ENCODE measurements at regions not wholly inside any gene's neighbourhood (a gene's known extent, or its start where the extent isn't known, plus 50 kb on each side); places are given as distances from the start of the nearest gene placed in this dataset.

DNA sequence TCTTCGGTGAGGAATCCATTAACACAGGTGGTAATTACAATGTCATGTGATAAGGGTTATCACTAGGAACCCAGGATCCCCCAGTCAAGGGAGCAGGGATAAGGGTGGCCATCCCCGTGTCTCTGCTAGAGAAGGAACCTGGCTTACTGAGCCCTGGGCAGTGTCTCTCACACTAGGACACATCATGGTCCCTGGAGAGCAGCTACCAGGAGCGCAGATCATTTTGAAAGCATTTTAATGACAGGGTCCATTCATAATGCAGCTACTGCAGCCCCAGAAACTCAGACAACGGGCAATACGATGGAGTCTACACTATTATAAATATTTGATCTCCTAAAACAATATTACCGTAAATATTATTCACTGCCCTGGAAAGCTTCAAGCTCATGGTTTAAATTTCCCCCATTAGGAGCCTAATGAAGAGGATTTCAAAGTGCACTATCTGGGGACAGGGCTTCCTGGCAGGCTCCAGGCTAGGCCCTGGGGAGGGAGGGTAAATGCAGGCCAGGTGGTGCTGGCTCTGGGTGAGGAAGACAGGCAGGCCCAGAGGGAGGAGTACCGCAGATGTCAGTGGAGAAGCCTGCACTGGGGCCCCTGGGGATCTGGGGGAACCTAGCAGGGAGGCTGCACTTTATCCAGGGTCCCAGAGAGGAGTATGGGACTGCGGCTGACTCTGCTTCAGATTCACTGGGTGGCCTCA, 52.6 kb upstream of the LOXL4 start:
- Histone ChIP-seq H3K27me3 (peaks cover 0 to 9% (median 0%) of the 10 kb centered on the region in 7 donors), H3K9me3 (no peaks in the 10 kb centered on the region), H3K4me3 (no peak overlapping the region), H3K4me1 (peaks cover 2 to 44% (median 30%) of the 10 kb centered on the region in 9 donors), H3K36me3 (no peaks in the 10 kb centered on the region), H3K27ac (no peak overlapping the region)
- DNase-seq (no peak), ATAC-seq (no peak)
- TF ChIP-seq, protein P1, sequence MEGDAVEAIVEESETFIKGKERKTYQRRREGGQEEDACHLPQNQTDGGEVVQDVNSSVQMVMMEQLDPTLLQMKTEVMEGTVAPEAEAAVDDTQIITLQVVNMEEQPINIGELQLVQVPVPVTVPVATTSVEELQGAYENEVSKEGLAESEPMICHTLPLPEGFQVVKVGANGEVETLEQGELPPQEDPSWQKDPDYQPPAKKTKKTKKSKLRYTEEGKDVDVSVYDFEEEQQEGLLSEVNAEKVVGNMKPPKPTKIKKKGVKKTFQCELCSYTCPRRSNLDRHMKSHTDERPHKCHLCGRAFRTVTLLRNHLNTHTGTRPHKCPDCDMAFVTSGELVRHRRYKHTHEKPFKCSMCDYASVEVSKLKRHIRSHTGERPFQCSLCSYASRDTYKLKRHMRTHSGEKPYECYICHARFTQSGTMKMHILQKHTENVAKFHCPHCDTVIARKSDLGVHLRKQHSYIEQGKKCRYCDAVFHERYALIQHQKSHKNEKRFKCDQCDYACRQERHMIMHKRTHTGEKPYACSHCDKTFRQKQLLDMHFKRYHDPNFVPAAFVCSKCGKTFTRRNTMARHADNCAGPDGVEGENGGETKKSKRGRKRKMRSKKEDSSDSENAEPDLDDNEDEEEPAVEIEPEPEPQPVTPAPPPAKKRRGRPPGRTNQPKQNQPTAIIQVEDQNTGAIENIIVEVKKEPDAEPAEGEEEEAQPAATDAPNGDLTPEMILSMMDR (IDR thresholded peaks at IDR 0.05) = no peak
- intact Hi-C loops (cut with DNase I) = no loop called here
- WGBS, 2 donors = 84 to 86% methylated on average over 8 of the region's 8 CpGs

DNA sequence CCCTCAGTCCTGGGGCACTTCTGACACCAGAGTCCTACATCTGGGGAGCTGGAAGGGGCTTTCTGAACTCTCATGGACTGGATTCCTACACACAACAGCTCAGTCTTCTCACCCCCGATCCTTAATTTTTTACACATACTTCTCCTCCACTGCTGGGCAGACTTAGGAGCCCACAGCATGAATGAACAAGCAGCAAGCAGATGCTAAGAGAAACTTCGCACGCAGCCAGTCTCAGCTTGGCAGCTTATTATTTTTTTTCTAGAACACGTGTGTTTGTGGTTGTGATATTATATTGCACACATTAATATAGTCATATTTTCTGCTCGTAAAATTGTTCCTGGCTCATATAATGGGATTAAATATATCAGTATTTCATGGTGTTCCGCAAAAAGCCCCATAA, 50.9 kb upstream of the LOXL4 start:
- Histone ChIP-seq H3K4me3 (no peak overlapping the region), H3K9me3 (no peaks in the 10 kb centered on the region), H3K36me3 (no peaks in the 10 kb centered on the region), H3K4me1 (peaks cover 2 to 52% (median 28%) of the 10 kb centered on the region in 9 donors), H3K27ac (no peak overlapping the region), H3K27me3 (peaks cover 0 to 9% (median 0%) of the 10 kb centered on the region in 7 donors)
- DNase-seq (no peak), ATAC-seq (no peak)
- TF ChIP-seq, protein P1 (IDR thresholded peaks at IDR 0.05) = no peak
- intact Hi-C loops (cut with DNase I) = loop anchor here in 3 of 10 donors (10.0 kb wide), 3 partner anchors 274 to 404 kb away; no protein-coding TSS in a partner anchor
- WGBS, 2 donors = 96 to 97% methylated on average over 6 of the region's 6 CpGs
